ENCODE measurements at regions not wholly inside any gene's neighbourhood (a gene's known extent, or its start where the extent isn't known, plus 50 kb on each side); places are given as distances from the start of the nearest gene placed in this dataset.

GRCh38 chr4:131411393-131411792 lies 1737.7 kb upstream of the PCDH10 start:
- Histone ChIP-seq H3K9me3 (ENCODE audit: control insufficient read depth, insufficient read depth, low read length) (no peaks in the 10 kb centered on the region), H3K4me3 (ENCODE audit: low read depth, low read length) (no peak overlapping the region), H3K27me3 (ENCODE audit: control insufficient read depth, insufficient read depth, low read length) (no peaks in the 10 kb centered on the region), H3K9ac (ENCODE audit: low read depth, low read length) (no peak overlapping the region), H3K36me3 (ENCODE audit: control insufficient read depth, insufficient read depth, low read length) (no peaks in the 10 kb centered on the region), H3K4me1 (ENCODE audit: control insufficient read depth, insufficient read depth, low read length) (no peaks in the 10 kb centered on the region)

DNA sequence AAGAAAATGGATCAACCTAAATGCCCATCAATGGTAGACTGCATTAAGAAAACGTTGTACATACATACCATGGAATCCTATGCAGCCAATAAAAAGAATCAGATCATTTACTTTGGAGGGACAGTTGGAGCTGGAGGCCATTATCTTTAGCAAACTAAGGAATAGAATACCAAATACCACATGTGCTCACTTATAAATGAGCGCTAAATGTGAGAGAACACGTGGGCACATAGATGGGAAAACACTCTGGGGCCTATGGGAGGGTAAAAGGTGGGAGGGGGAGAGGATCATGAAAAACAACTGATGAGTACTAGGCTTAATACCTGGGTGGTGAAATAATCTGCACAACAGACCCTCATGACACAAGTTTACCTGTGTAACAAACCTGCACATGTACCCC lies 1729.9 kb upstream of the PCDH10 start:
- no peaks in the 10 kb centered on the region for H3K36me3 ChIP-seq (ENCODE audit: control insufficient read depth, insufficient read depth, low read length)
- H3K9ac ChIP-seq (ENCODE audit: low read depth, low read length) = no peak overlapping the region
- no peaks in the 10 kb centered on the region for H3K27me3 ChIP-seq (ENCODE audit: control insufficient read depth, insufficient read depth, low read length)
- no peaks in the 10 kb centered on the region for H3K9me3 ChIP-seq (ENCODE audit: control insufficient read depth, insufficient read depth, low read length)
- no peak overlapping the region for H3K4me3 ChIP-seq (ENCODE audit: low read depth, low read length)
- no peaks in the 10 kb centered on the region for H3K4me1 ChIP-seq (ENCODE audit: control insufficient read depth, insufficient read depth, low read length)

- H3K9ac ChIP-seq (ENCODE audit: low read depth, low read length) = no peak overlapping the region
- H3K27me3 ChIP-seq (ENCODE audit: control insufficient read depth, insufficient read depth, low read length) = no peaks in the 10 kb centered on the region
- H3K4me3 ChIP-seq (ENCODE audit: low read depth, low read length) = no peak overlapping the region
- H3K36me3 ChIP-seq (ENCODE audit: control insufficient read depth, insufficient read depth, low read length) = no peaks in the 10 kb centered on the region
- peaks cover 3% of the 10 kb centered on the region for H3K4me1 ChIP-seq (ENCODE audit: control insufficient read depth, insufficient read depth, low read length)
- no peaks in the 10 kb centered on the region for H3K9me3 ChIP-seq (ENCODE audit: control insufficient read depth, insufficient read depth, low read length)
These were observed 1722.9 kb upstream of the PCDH10 start for GRCh38 chr4:131426023-131426758.

- no peak overlapping the region for H3K9ac ChIP-seq (ENCODE audit: low read depth, low read length)
- H3K4me1 ChIP-seq (ENCODE audit: control insufficient read depth, insufficient read depth, low read length) = peaks cover 3% of the 10 kb centered on the region
- no peaks in the 10 kb centered on the region for H3K36me3 ChIP-seq (ENCODE audit: control insufficient read depth, insufficient read depth, low read length)
- H3K27me3 ChIP-seq (ENCODE audit: control insufficient read depth, insufficient read depth, low read length) = no peaks in the 10 kb centered on the region
- H3K9me3 ChIP-seq (ENCODE audit: control insufficient read depth, insufficient read depth, low read length) = no peaks in the 10 kb centered on the region
- no peak overlapping the region for H3K4me3 ChIP-seq (ENCODE audit: low read depth, low read length)
These were observed 1722.1 kb upstream of the PCDH10 start for GRCh38 chr4:131427000-131427399.

DNA sequence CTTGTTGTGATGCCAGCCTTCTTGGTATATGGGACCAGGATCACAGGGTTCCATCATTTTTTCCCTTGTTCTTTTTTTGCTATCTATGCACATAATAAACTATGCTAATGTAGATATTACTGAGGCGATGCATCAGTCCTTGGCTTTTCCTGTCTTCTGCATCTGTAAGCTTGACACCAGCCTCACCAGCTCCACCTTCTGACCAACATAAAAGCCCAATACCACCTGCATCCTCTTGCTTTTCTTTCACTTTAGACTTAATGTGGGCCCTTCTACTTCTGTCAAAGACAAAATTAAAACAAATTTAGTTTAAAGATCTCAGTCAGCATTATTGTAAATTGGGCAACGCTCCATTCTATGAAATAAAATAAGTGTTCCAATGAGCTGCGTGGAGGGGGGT lies 1718.8 kb upstream of the PCDH10 start:
- Histone ChIP-seq H3K27me3 (ENCODE audit: control insufficient read depth, insufficient read depth, low read length) (no peaks in the 10 kb centered on the region), H3K36me3 (ENCODE audit: control insufficient read depth, insufficient read depth, low read length) (no peaks in the 10 kb centered on the region), H3K4me3 (ENCODE audit: low read depth, low read length) (no peak overlapping the region), H3K4me1 (ENCODE audit: control insufficient read depth, insufficient read depth, low read length) (peaks cover 3% of the 10 kb centered on the region), H3K9ac (ENCODE audit: low read depth, low read length) (no peak overlapping the region), H3K9me3 (ENCODE audit: control insufficient read depth, insufficient read depth, low read length) (no peaks in the 10 kb centered on the region)

DNA sequence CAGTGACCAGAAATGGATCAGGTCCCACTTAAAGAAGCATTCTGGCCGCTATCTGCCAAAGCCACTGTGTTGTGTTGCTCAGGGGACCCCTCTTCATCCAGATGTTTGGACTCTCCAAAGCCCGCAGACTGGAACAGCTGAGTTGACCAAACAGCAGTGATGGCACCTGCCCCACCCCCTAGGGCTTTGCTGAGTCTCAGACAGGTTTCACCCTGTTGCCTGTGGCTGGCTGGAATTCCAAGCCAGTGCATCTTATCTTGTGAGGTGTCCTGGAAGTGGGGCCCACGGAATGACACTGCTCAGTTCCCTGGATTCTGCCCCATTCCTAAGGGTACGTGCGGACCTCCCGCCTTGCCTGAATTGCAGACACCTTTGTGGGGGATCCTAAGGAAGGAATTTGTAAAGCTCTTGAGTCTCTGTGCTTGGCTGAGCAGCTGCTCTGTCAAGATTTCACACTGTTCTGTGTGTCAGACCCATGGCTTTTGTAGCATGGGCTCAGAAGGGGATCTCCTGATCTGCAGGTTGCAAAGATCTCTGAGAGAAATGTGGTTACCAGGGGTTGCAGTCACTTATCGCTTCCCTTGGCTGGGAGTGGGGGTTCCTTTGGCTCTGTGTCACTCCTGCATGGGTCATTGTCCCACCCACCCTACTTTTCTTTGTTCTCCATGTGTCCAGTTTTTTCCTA lies 1707.9 kb upstream of the PCDH10 start:
- Histone ChIP-seq H3K9me3 (ENCODE audit: control insufficient read depth, insufficient read depth, low read length) (no peaks in the 10 kb centered on the region), H3K9ac (ENCODE audit: low read depth, low read length) (no peak overlapping the region), H3K36me3 (ENCODE audit: control insufficient read depth, insufficient read depth, low read length) (no peaks in the 10 kb centered on the region), H3K4me3 (ENCODE audit: low read depth, low read length) (no peak overlapping the region), H3K27me3 (ENCODE audit: control insufficient read depth, insufficient read depth, low read length) (no peaks in the 10 kb centered on the region), H3K4me1 (ENCODE audit: control insufficient read depth, insufficient read depth, low read length) (no peaks in the 10 kb centered on the region)

GRCh38 chr4:131447883-131448282 lies 1701.2 kb upstream of the PCDH10 start:
- Histone ChIP-seq H3K36me3 (ENCODE audit: control insufficient read depth, insufficient read depth, low read length) (no peaks in the 10 kb centered on the region), H3K9me3 (ENCODE audit: control insufficient read depth, insufficient read depth, low read length) (no peaks in the 10 kb centered on the region), H3K9ac (ENCODE audit: low read depth, low read length) (no peak overlapping the region), H3K4me3 (ENCODE audit: low read depth, low read length) (no peak overlapping the region), H3K4me1 (ENCODE audit: control insufficient read depth, insufficient read depth, low read length) (no peaks in the 10 kb centered on the region), H3K27me3 (ENCODE audit: control insufficient read depth, insufficient read depth, low read length) (no peaks in the 10 kb centered on the region)

DNA sequence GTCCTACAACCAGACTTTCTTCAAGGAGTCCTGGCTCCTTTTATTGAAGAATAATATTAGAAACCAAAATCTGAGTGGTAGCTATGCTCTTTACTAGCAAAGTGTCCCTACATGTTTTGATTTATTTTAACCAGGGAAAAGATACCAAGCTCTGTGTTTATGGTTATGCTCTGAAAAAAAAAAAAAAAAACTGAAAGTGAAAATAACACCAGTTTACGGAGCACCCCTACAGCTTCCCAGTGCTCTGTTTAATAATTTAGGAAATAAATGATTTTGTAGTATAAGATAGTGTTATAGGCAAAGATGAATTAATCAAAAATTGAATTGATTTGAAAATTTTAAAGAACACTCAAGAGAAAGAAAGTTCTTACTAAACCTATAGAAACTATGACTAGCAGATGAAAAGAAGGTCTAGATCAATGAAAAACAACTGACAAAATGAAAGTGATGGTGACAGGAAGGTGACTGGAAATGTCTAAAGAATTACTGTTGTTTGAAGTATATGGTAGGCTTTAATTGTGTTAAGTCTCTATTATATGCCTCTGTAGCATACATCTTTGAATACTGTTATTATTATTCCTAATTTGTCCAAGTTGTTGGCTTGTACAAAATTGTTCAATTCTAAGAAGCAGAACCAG lies 1698.4 kb upstream of the PCDH10 start:
- Histone ChIP-seq H3K36me3 (ENCODE audit: control insufficient read depth, insufficient read depth, low read length) (no peaks in the 10 kb centered on the region), H3K4me3 (ENCODE audit: low read depth, low read length) (no peak overlapping the region), H3K9ac (ENCODE audit: low read depth, low read length) (no peak overlapping the region), H3K27me3 (ENCODE audit: control insufficient read depth, insufficient read depth, low read length) (no peaks in the 10 kb centered on the region), H3K9me3 (ENCODE audit: control insufficient read depth, insufficient read depth, low read length) (no peaks in the 10 kb centered on the region), H3K4me1 (ENCODE audit: control insufficient read depth, insufficient read depth, low read length) (no peaks in the 10 kb centered on the region)

DNA sequence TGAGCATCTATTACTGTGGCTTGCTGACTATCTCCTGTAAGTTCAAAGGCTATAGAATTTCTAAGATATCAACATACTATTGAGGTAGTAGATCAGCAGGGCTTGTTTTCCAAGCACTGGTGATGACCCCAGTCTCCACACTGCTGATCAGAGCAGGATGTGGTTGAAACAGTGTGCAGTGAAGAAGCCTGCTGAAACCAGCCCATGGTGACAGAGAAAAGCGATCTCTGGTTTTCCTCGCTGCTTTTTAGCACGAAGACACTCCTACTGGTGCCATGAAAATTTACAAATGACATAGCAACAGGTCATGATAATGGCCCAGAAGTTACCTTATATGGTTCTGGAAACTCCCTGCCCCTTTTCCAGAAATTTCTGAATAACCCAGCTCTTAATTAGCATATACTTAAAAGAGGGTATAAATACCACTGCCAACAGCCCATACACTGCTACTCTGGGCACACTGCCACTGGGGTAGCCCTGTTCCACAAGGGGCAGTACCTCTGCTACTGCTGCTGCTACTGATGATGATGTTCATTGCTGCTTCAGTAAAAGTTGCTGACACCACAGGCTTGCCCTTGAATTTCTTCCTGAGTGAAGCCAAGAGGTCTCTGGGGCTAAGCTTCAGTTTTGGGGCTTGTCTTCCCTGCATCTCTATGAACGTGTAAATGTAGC lies 1689.5 kb upstream of the PCDH10 start:
- H3K9me3 ChIP-seq (ENCODE audit: control insufficient read depth, insufficient read depth, low read length) = no peaks in the 10 kb centered on the region
- no peaks in the 10 kb centered on the region for H3K36me3 ChIP-seq (ENCODE audit: control insufficient read depth, insufficient read depth, low read length)
- no peaks in the 10 kb centered on the region for H3K4me1 ChIP-seq (ENCODE audit: control insufficient read depth, insufficient read depth, low read length)
- no peaks in the 10 kb centered on the region for H3K27me3 ChIP-seq (ENCODE audit: control insufficient read depth, insufficient read depth, low read length)
- H3K9ac ChIP-seq (ENCODE audit: low read depth, low read length) = no peak overlapping the region
- no peak overlapping the region for H3K4me3 ChIP-seq (ENCODE audit: low read depth, low read length)

- H3K36me3 ChIP-seq (ENCODE audit: control insufficient read depth, insufficient read depth, low read length) = no peaks in the 10 kb centered on the region
- H3K9ac ChIP-seq (ENCODE audit: low read depth, low read length) = no peak overlapping the region
- H3K27me3 ChIP-seq (ENCODE audit: control insufficient read depth, insufficient read depth, low read length) = no peaks in the 10 kb centered on the region
- no peaks in the 10 kb centered on the region for H3K4me1 ChIP-seq (ENCODE audit: control insufficient read depth, insufficient read depth, low read length)
- H3K9me3 ChIP-seq (ENCODE audit: control insufficient read depth, insufficient read depth, low read length) = no peaks in the 10 kb centered on the region
- H3K4me3 ChIP-seq (ENCODE audit: low read depth, low read length) = no peak overlapping the region
These were observed 1678.7 kb upstream of the PCDH10 start for GRCh38 chr4:131470360-131470759.

DNA sequence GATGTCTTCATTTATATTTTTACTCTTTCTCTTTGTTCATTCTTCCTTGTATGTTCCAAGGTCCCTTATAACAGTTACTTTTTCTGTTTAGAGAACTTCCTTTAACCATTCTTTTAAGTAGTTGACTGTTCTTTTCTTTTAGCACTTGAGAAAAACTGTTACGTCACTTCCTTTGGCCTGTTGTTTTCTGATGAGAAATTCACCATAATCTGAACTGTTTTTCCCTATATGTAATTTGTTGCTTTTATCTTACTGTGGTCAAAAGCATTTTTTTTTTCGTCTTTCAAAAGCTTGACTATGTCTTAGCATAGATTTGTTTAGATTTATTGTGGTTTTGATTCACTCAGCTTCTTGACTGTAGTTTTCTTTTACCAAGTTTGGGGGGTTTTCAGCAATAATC lies 1660.3 kb upstream of the PCDH10 start:
- no peak overlapping the region for H3K9ac ChIP-seq (ENCODE audit: low read depth, low read length)
- no peaks in the 10 kb centered on the region for H3K9me3 ChIP-seq (ENCODE audit: control insufficient read depth, insufficient read depth, low read length)
- H3K4me1 ChIP-seq (ENCODE audit: control insufficient read depth, insufficient read depth, low read length) = no peaks in the 10 kb centered on the region
- no peaks in the 10 kb centered on the region for H3K36me3 ChIP-seq (ENCODE audit: control insufficient read depth, insufficient read depth, low read length)
- no peak overlapping the region for H3K4me3 ChIP-seq (ENCODE audit: low read depth, low read length)
- no peaks in the 10 kb centered on the region for H3K27me3 ChIP-seq (ENCODE audit: control insufficient read depth, insufficient read depth, low read length)

All from iPS-15b (cell line).